ENCODE measurements at regions not wholly inside any gene's neighbourhood (a gene's known extent, or its start where the extent isn't known, plus 50 kb on each side); places are given as distances from the start of the nearest gene placed in this dataset.

GRCh38 chr2:8276026-8276425, 405.8 kb upstream of the ID2 start:
- Histone ChIP-seq H3K36me3 (ENCODE audit: control insufficient read depth in 2 of 2, insufficient read depth in 2 of 2, low read length in 2 of 2) (no peaks in the 10 kb centered on the region), H3K4me1 (ENCODE audit: control insufficient read depth in 2 of 2, insufficient read depth in 2 of 2, low read length in 2 of 2) (peaks cover 0 to 2% of the 10 kb centered on the region in 2 donors), H3K9ac (ENCODE audit: low read depth in 1 of 2, low read length in 2 of 2) (no peak overlapping the region), H3K27me3 (ENCODE audit: control insufficient read depth in 2 of 2, insufficient read depth in 2 of 2, low read length in 2 of 2) (no peaks in the 10 kb centered on the region), H3K27ac (ENCODE audit: low read depth in 2 of 2, low read length in 2 of 2) (no peak overlapping the region), H3K9me3 (ENCODE audit: control insufficient read depth in 2 of 2, low read length in 2 of 2) (peaks cover 0 to 3% of the 10 kb centered on the region in 2 donors), H3K4me3 (ENCODE audit: low read length in 2 of 2) (no peak overlapping the region)

GRCh38 chr2:8277921-8278571, 403.8 kb upstream of the ID2 start:
- Histone ChIP-seq H3K27me3 (ENCODE audit: control insufficient read depth in 2 of 2, insufficient read depth in 2 of 2, low read length in 2 of 2) (no peaks in the 10 kb centered on the region), H3K4me1 (ENCODE audit: control insufficient read depth in 2 of 2, insufficient read depth in 2 of 2, low read length in 2 of 2) (peaks cover 0 to 11% of the 10 kb centered on the region in 2 donors), H3K9me3 (ENCODE audit: control insufficient read depth in 2 of 2, low read length in 2 of 2) (peaks cover 0 to 3% of the 10 kb centered on the region in 2 donors), H3K9ac (ENCODE audit: low read depth in 1 of 2, low read length in 2 of 2) (no peak overlapping the region), H3K27ac (ENCODE audit: low read depth in 2 of 2, low read length in 2 of 2) (no peak overlapping the region), H3K36me3 (ENCODE audit: control insufficient read depth in 2 of 2, insufficient read depth in 2 of 2, low read length in 2 of 2) (no peaks in the 10 kb centered on the region), H3K4me3 (ENCODE audit: low read length in 2 of 2) (peak overlapping the region in 1 of 2 donors; percentile 31)

- Histone ChIP-seq H3K4me1 (ENCODE audit: control insufficient read depth in 2 of 2, insufficient read depth in 2 of 2, low read length in 2 of 2) (peaks cover 0 to 11% of the 10 kb centered on the region in 2 donors), H3K4me3 (ENCODE audit: low read length in 2 of 2) (no peak overlapping the region), H3K9ac (ENCODE audit: low read depth in 1 of 2, low read length in 2 of 2) (no peak overlapping the region), H3K27me3 (ENCODE audit: control insufficient read depth in 2 of 2, insufficient read depth in 2 of 2, low read length in 2 of 2) (no peaks in the 10 kb centered on the region), H3K9me3 (ENCODE audit: control insufficient read depth in 2 of 2, low read length in 2 of 2) (peaks cover 0 to 3% of the 10 kb centered on the region in 2 donors), H3K36me3 (ENCODE audit: control insufficient read depth in 2 of 2, insufficient read depth in 2 of 2, low read length in 2 of 2) (no peaks in the 10 kb centered on the region), H3K27ac (ENCODE audit: low read depth in 2 of 2, low read length in 2 of 2) (no peak overlapping the region)
Measured at GRCh38 chr2:8278709-8279354, 403.0 kb upstream of the ID2 start.

- Histone ChIP-seq H3K4me1 (ENCODE audit: control insufficient read depth in 2 of 2, insufficient read depth in 2 of 2, low read length in 2 of 2) (peaks cover 0 to 11% of the 10 kb centered on the region in 2 donors), H3K36me3 (ENCODE audit: control insufficient read depth in 2 of 2, insufficient read depth in 2 of 2, low read length in 2 of 2) (no peaks in the 10 kb centered on the region), H3K27ac (ENCODE audit: low read depth in 2 of 2, low read length in 2 of 2) (no peak overlapping the region), H3K27me3 (ENCODE audit: control insufficient read depth in 2 of 2, insufficient read depth in 2 of 2, low read length in 2 of 2) (no peaks in the 10 kb centered on the region), H3K9me3 (ENCODE audit: control insufficient read depth in 2 of 2, low read length in 2 of 2) (no peaks in the 10 kb centered on the region), H3K4me3 (ENCODE audit: low read length in 2 of 2) (no peak overlapping the region), H3K9ac (ENCODE audit: low read depth in 1 of 2, low read length in 2 of 2) (no peak overlapping the region)
Measured at GRCh38 chr2:8279506-8279905, 402.4 kb upstream of the ID2 start.

DNA sequence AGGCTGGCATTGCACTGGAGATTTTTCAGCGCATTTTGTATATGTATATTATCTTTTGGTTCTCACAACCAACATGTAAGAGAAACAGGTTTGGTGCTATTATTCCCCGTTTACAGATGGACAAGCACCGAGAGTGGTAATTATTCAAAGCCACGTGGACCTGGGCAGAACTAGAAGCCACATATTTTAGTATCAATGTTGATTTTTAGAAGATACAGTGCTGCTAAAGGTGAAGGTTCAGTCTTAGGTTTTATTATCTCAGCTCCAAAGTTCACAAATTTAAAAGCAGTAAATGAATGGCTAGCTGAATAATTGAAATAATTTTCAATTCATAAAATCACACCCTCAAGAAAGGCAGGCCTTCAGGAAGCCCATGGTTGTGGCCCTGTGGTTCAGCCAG, 400.6 kb upstream of the ID2 start:
- H3K9me3 ChIP-seq (ENCODE audit: control insufficient read depth in 2 of 2, low read length in 2 of 2): no peaks in the 10 kb centered on the region
- peak overlapping the region; percentile 69 to 75 for H3K27ac ChIP-seq (ENCODE audit: low read depth in 2 of 2, low read length in 2 of 2)
- peaks cover 0 to 2% of the 10 kb centered on the region in 2 donors for H3K27me3 ChIP-seq (ENCODE audit: control insufficient read depth in 2 of 2, insufficient read depth in 2 of 2, low read length in 2 of 2)
- no peaks in the 10 kb centered on the region for H3K36me3 ChIP-seq (ENCODE audit: control insufficient read depth in 2 of 2, insufficient read depth in 2 of 2, low read length in 2 of 2)
- H3K9ac ChIP-seq (ENCODE audit: low read depth in 1 of 2, low read length in 2 of 2): peak overlapping the region; percentile 43 to 63
- H3K4me1 ChIP-seq (ENCODE audit: control insufficient read depth in 2 of 2, insufficient read depth in 2 of 2, low read length in 2 of 2): peaks cover 0 to 11% of the 10 kb centered on the region in 2 donors
- H3K4me3 ChIP-seq (ENCODE audit: low read length in 2 of 2): peak overlapping the region; percentile 49 to 51

DNA sequence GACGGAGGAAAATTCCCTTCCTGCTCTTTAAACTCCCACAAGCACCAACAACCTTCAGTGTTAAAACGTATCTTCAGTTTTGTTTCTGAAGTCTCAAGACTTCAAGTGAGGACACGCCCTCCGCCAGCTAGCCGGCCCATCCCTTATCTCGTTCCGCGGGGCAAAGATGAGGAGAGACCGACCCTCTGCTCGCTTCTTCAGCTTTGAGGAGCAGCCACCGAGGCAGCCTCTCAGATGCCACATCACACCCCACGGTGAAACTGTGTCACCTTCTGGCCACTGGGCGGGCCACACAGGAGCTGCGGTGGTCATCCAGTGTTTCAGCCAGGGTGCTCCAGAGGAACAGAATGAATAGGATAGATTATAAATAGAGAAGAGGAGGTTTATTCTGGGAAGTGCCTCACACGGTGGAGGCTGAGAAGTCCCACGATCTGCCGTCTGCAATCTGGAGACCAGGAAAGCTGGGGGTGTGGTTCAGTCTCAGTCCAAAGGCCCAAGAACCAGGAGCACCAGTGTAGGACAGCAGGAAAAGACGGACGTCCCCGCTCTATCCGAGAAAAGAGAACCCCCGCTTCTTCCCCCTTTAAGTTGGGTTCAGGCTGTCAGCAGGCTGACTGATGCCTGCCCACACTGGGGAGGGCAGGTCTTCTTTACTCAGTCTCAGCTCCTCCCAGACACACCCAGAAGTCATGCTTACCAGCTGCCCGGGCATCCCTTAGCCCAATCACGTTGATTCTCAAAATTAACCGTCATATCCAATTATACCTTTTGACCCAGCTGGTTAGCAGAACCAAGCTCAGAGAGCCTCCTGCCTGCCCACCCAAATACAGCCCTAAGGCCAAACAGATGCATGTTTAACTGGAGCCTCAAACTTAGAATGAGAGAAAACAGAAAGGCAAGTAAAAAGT, 399.7 kb upstream of the ID2 start:
- H3K36me3 ChIP-seq (ENCODE audit: control insufficient read depth in 2 of 2, insufficient read depth in 2 of 2, low read length in 2 of 2): no peaks in the 10 kb centered on the region
- H3K9me3 ChIP-seq (ENCODE audit: control insufficient read depth in 2 of 2, low read length in 2 of 2): no peaks in the 10 kb centered on the region
- peak overlapping the region; percentile 43 to 63 for H3K9ac ChIP-seq (ENCODE audit: low read depth in 1 of 2, low read length in 2 of 2)
- peaks cover 0 to 2% of the 10 kb centered on the region in 2 donors for H3K27me3 ChIP-seq (ENCODE audit: control insufficient read depth in 2 of 2, insufficient read depth in 2 of 2, low read length in 2 of 2)
- peak overlapping the region; percentile 49 to 51 for H3K4me3 ChIP-seq (ENCODE audit: low read length in 2 of 2)
- peak overlapping the region; percentile 69 to 75 for H3K27ac ChIP-seq (ENCODE audit: low read depth in 2 of 2, low read length in 2 of 2)
- peaks cover 0 to 11% of the 10 kb centered on the region in 2 donors for H3K4me1 ChIP-seq (ENCODE audit: control insufficient read depth in 2 of 2, insufficient read depth in 2 of 2, low read length in 2 of 2)

- peaks cover 0 to 11% of the 10 kb centered on the region in 2 donors for H3K4me1 ChIP-seq (ENCODE audit: control insufficient read depth in 2 of 2, insufficient read depth in 2 of 2, low read length in 2 of 2)
- peak overlapping the region in 1 of 2 donors; percentile 75 for H3K27ac ChIP-seq (ENCODE audit: low read depth in 2 of 2, low read length in 2 of 2)
- no peaks in the 10 kb centered on the region for H3K9me3 ChIP-seq (ENCODE audit: control insufficient read depth in 2 of 2, low read length in 2 of 2)
- H3K27me3 ChIP-seq (ENCODE audit: control insufficient read depth in 2 of 2, insufficient read depth in 2 of 2, low read length in 2 of 2): peaks cover 0 to 2% of the 10 kb centered on the region in 2 donors
- H3K36me3 ChIP-seq (ENCODE audit: control insufficient read depth in 2 of 2, insufficient read depth in 2 of 2, low read length in 2 of 2): no peaks in the 10 kb centered on the region
- no peak overlapping the region for H3K4me3 ChIP-seq (ENCODE audit: low read length in 2 of 2)
- no peak overlapping the region for H3K9ac ChIP-seq (ENCODE audit: low read depth in 1 of 2, low read length in 2 of 2)
Measured at GRCh38 chr2:8282858-8283252, 399.0 kb upstream of the ID2 start.

DNA sequence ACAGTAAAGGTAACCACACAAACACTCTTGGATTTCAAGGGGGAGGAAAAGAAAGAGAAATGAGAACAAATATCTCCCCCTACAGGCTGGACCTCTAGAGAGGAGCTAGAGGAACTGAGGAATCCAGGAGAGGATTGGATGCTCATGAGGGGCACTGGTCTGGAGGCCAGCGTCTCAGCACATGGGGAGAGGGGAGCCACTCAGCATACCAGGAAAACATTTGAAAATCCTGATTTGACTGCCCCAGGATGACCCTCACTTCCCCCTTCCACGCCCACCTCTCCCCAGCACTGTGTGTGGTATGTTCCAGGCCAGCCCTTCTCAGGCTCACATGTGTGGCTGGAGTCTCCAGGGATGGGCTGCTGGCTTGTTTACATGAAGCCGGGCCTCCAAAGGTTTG, 396.8 kb upstream of the ID2 start:
- Histone ChIP-seq H3K9me3 (ENCODE audit: control insufficient read depth in 2 of 2, low read length in 2 of 2) (no peaks in the 10 kb centered on the region), H3K4me1 (ENCODE audit: control insufficient read depth in 2 of 2, insufficient read depth in 2 of 2, low read length in 2 of 2) (peaks cover 0 to 11% of the 10 kb centered on the region in 2 donors), H3K36me3 (ENCODE audit: control insufficient read depth in 2 of 2, insufficient read depth in 2 of 2, low read length in 2 of 2) (no peaks in the 10 kb centered on the region), H3K27ac (ENCODE audit: low read depth in 2 of 2, low read length in 2 of 2) (no peak overlapping the region), H3K4me3 (ENCODE audit: low read length in 2 of 2) (no peak overlapping the region), H3K27me3 (ENCODE audit: control insufficient read depth in 2 of 2, insufficient read depth in 2 of 2, low read length in 2 of 2) (peaks cover 0 to 2% of the 10 kb centered on the region in 2 donors), H3K9ac (ENCODE audit: low read depth in 1 of 2, low read length in 2 of 2) (no peak overlapping the region)

DNA sequence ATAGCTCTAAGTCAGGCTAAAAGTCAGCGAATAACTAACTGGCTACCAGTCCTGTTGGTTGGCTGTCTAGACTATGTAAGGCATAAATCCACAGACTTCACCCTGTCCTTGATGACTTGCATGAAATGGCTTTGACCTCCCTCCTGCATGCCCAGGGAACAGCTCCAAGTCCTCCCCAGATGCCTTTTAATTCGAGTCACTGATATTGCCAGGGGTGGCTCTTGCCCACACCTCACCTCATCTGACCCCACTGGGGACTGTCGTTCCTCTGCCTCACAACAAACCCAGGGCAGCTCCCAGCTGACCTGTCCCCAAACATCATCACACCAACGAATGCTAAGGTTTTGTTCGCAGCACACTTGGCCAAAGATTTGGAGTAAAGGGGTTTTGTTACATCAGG, 396.0 kb upstream of the ID2 start:
- Histone ChIP-seq H3K4me1 (ENCODE audit: control insufficient read depth in 2 of 2, insufficient read depth in 2 of 2, low read length in 2 of 2) (peaks cover 0 to 11% of the 10 kb centered on the region in 2 donors), H3K4me3 (ENCODE audit: low read length in 2 of 2) (no peak overlapping the region), H3K9me3 (ENCODE audit: control insufficient read depth in 2 of 2, low read length in 2 of 2) (no peaks in the 10 kb centered on the region), H3K36me3 (ENCODE audit: control insufficient read depth in 2 of 2, insufficient read depth in 2 of 2, low read length in 2 of 2) (no peaks in the 10 kb centered on the region), H3K9ac (ENCODE audit: low read depth in 1 of 2, low read length in 2 of 2) (no peak overlapping the region), H3K27me3 (ENCODE audit: control insufficient read depth in 2 of 2, insufficient read depth in 2 of 2, low read length in 2 of 2) (peaks cover 0 to 2% of the 10 kb centered on the region in 2 donors), H3K27ac (ENCODE audit: low read depth in 2 of 2, low read length in 2 of 2) (no peak overlapping the region)

DNA sequence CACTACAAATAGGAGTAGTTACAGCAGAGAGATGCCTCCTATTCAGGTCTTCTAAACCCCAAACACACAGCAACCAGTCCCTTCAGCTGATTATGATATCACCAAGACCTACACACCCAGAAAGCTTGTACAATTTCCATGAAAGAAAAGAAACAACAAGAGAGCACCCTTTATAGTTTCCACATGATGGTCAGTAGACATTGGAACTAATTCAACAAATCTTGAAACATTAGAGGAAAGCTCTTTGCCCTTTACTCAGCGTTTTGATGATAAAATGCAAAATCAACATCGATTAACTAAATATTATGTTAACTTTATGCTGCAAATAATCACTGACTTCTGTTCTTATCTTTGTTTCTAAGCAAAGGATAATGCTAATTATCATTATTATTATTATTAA, 393.6 kb upstream of the ID2 start:
- Histone ChIP-seq H3K27ac (ENCODE audit: low read depth in 2 of 2, low read length in 2 of 2) (no peak overlapping the region), H3K4me3 (ENCODE audit: low read length in 2 of 2) (no peak overlapping the region), H3K9me3 (ENCODE audit: control insufficient read depth in 2 of 2, low read length in 2 of 2) (no peaks in the 10 kb centered on the region), H3K4me1 (ENCODE audit: control insufficient read depth in 2 of 2, insufficient read depth in 2 of 2, low read length in 2 of 2) (no peaks in the 10 kb centered on the region), H3K9ac (ENCODE audit: low read depth in 1 of 2, low read length in 2 of 2) (no peak overlapping the region), H3K27me3 (ENCODE audit: control insufficient read depth in 2 of 2, insufficient read depth in 2 of 2, low read length in 2 of 2) (peaks cover 0 to 2% of the 10 kb centered on the region in 2 donors), H3K36me3 (ENCODE audit: control insufficient read depth in 2 of 2, insufficient read depth in 2 of 2, low read length in 2 of 2) (no peaks in the 10 kb centered on the region)
